ENCODE measurements at regions not wholly inside any gene's neighbourhood (a gene's known extent, or its start where the extent isn't known, plus 50 kb on each side); places are given as distances from the start of the nearest gene placed in this dataset.

GRCh38 chr10:45534572-45534971 lies 138.0 kb downstream of the ZFAND4 start:
- TF ChIP-seq SP1 (IDR thresholded peaks at IDR 0.05) (no peak), TARDBP (IDR thresholded peaks at IDR 0.05) (no peak)
